HEK293 (cell line): ENCODE measurements at regions not wholly inside any gene's neighbourhood (a gene's known extent, or its start where the extent isn't known, plus 50 kb on each side); places are given as distances from the start of the nearest gene placed in this dataset.

Experiments
- CTCF ChIA-PET: fragments of 350-600 bp; formaldehyde crosslinking; extraction: SDS; loops from one replicate; lab custom pipeline; 2021; ENCODE audit warnings: antibody characterized with exemption; lab: Yijun Ruan, JAX
- POLR2A ChIA-PET: fragments of 300-600 bp; formaldehyde crosslinking; extraction: SDS; loops from one replicate; lab custom pipeline; 2020; ENCODE audit warnings: antibody characterized with exemption, inconsistent platforms; lab: Yijun Ruan, JAX
- H3K27ac ChIP-seq: fragments of 200-500 bp; sonication (Bioruptor generic); 2 replicates; pipeline ENCODE4 v1.5.1; 2014; ENCODE audit warnings: low read depth, low read length, control low read depth, inconsistent platforms; ENCODE audit errors: extremely low read depth
- H3K36me3 ChIP-seq, 2 experiments: fragments of 200-500 bp in 1 of 2; sonication (Bioruptor generic) in 1 of 2; 1 replicate in 1 of 2; 2 replicates in 1 of 2; pipeline ENCODE4 v1.5.1; 2014 to 2017; ENCODE audit warnings: inconsistent platforms in 2 of 2, low read length in 2 of 2; ENCODE audit not compliant: control insufficient read depth in 2 of 2, insufficient read depth in 1 of 2
- H3K4me1 ChIP-seq: fragments of 200-500 bp; sonication (Bioruptor generic); 2 replicates; pipeline ENCODE4 v1.5.1; 2014; ENCODE audit warnings: mild to moderate bottlenecking, low read length, inconsistent platforms; ENCODE audit not compliant: control insufficient read depth, insufficient read depth
- H3K4me3 ChIP-seq: 2 replicates; pipeline ENCODE4 v1.5.1; 2011; ENCODE audit warnings: low read depth, mild to moderate bottlenecking, control low read depth, low read length, moderate library complexity
- H3K9me3 ChIP-seq: fragments of 200-500 bp; sonication (Bioruptor generic); 2 replicates; pipeline ENCODE4 v1.5.1; 2014; ENCODE audit warnings: low read depth, low read length, inconsistent platforms; ENCODE audit not compliant: control insufficient read depth, insufficient read depth
- BCL11B ChIP-seq: fragments of 450-650 bp; formaldehyde crosslinking; IDR thresholded peaks from 2 replicates; pipeline ENCODE4 v1.5.1; 2016; ENCODE audit warnings: low read depth, missing biosample characterization, missing genetic modification characterization
- FEZF1 ChIP-seq: fragments of 450-650 bp; formaldehyde crosslinking; IDR thresholded peaks from 2 replicates; pipeline ENCODE4 v1.5.1; 2016; ENCODE audit warnings: missing biosample characterization, missing genetic modification characterization
- GLI4 ChIP-seq: fragments of 450-650 bp; formaldehyde crosslinking; IDR thresholded peaks from 2 replicates; pipeline ENCODE4 v1.5.1; 2016; ENCODE audit warnings: missing biosample characterization, missing genetic modification characterization
- HOXC10 ChIP-seq: sonication (generic); formaldehyde crosslinking; IDR thresholded peaks from 2 replicates; pipeline ENCODE4 v1.8.1; 2023; ENCODE audit warnings: mild to moderate bottlenecking, missing genetic modification reagents
- INSM2 ChIP-seq: fragments of 450-650 bp; formaldehyde crosslinking; IDR thresholded peaks from 2 replicates; pipeline ENCODE4 v1.5.1; 2016; ENCODE audit warnings: missing biosample characterization, missing genetic modification characterization
- KLF8 ChIP-seq: fragments of 450-650 bp; formaldehyde crosslinking; IDR thresholded peaks from 2 replicates; pipeline ENCODE4 v1.5.1; 2016; ENCODE audit warnings: missing biosample characterization, missing genetic modification characterization
- MEIS1 ChIP-seq: sonication (generic); formaldehyde crosslinking; IDR thresholded peaks from 2 replicates; pipeline ENCODE4 v1.8.1; 2022; ENCODE audit warnings: missing genetic modification reagents, mild to moderate bottlenecking, borderline replicate concordance
- SCRT1 ChIP-seq: fragments of 450-650 bp; formaldehyde crosslinking; IDR thresholded peaks from 2 replicates; pipeline ENCODE4 v1.5.1; 2016; ENCODE audit warnings: missing biosample characterization, missing genetic modification characterization, borderline replicate concordance
- ZBTB17 ChIP-seq: fragments of 450-650 bp; formaldehyde crosslinking; IDR thresholded peaks from 2 replicates; pipeline ENCODE4 v1.5.1; 2016; ENCODE audit warnings: missing biosample characterization, missing genetic modification characterization
- ZFHX2 ChIP-seq: fragments of 450-650 bp; formaldehyde crosslinking; conservative IDR thresholded peaks from 2 replicates; pipeline ENCODE4 v1.5.1; 2016; ENCODE audit warnings: missing biosample characterization, missing genetic modification characterization
- ZIC2 ChIP-seq: fragments of 450-650 bp; formaldehyde crosslinking; IDR thresholded peaks from 2 replicates; pipeline ENCODE4 v1.5.1; 2016; ENCODE audit warnings: missing biosample characterization, missing genetic modification characterization
- ZNF121 ChIP-seq: fragments of 450-650 bp; formaldehyde crosslinking; IDR thresholded peaks from 2 replicates; pipeline ENCODE4 v1.5.1; 2016; ENCODE audit warnings: missing biosample characterization, missing genetic modification characterization
- ZNF133 ChIP-seq: fragments of 450-650 bp; formaldehyde crosslinking; IDR thresholded peaks from 2 replicates; pipeline ENCODE4 v1.5.1; 2016; ENCODE audit warnings: missing biosample characterization, missing genetic modification characterization
- ZNF155 ChIP-seq: fragments of 450-650 bp; formaldehyde crosslinking; IDR thresholded peaks from 2 replicates; pipeline ENCODE4 v1.5.1; 2016; ENCODE audit warnings: missing biosample characterization, missing genetic modification characterization
- ZNF23 ChIP-seq: fragments of 450-650 bp; formaldehyde crosslinking; IDR thresholded peaks from 2 replicates; pipeline ENCODE4 v1.5.1; 2016; ENCODE audit warnings: missing biosample characterization, missing genetic modification characterization, borderline replicate concordance
- ZNF394 ChIP-seq: fragments of 450-650 bp; formaldehyde crosslinking; IDR thresholded peaks from 2 replicates; pipeline ENCODE4 v1.5.1; 2016; ENCODE audit warnings: missing biosample characterization, missing genetic modification characterization, mild to moderate bottlenecking, moderate library complexity, borderline replicate concordance
- ZNF426 ChIP-seq: fragments of 450-650 bp; formaldehyde crosslinking; IDR thresholded peaks from 2 replicates; pipeline ENCODE4 v1.5.1; 2017; ENCODE audit warnings: missing biosample characterization, missing genetic modification characterization, mild to moderate bottlenecking, inconsistent platforms, moderate library complexity
- ZNF48 ChIP-seq: fragments of 450-650 bp; formaldehyde crosslinking; IDR thresholded peaks from 2 replicates; pipeline ENCODE4 v1.5.1; 2016; ENCODE audit warnings: missing biosample characterization, missing genetic modification characterization
- ZNF530 ChIP-seq: fragments of 450-650 bp; formaldehyde crosslinking; IDR thresholded peaks from 2 replicates; pipeline ENCODE4 v1.5.1; 2016; ENCODE audit warnings: low read depth, missing biosample characterization, missing genetic modification characterization
- ZNF555 ChIP-seq: fragments of 450-650 bp; formaldehyde crosslinking; conservative IDR thresholded peaks from 2 replicates; pipeline ENCODE4 v1.5.1; 2017; ENCODE audit warnings: missing biosample characterization, mild to moderate bottlenecking, missing genetic modification characterization, inconsistent platforms
- ZNF629 ChIP-seq: fragments of 450-650 bp; formaldehyde crosslinking; IDR thresholded peaks from 2 replicates; pipeline ENCODE4 v1.5.1; 2017; ENCODE audit warnings: missing biosample characterization, missing genetic modification characterization
- ZNF658 ChIP-seq: fragments of 450-650 bp; formaldehyde crosslinking; IDR thresholded peaks from 2 replicates; pipeline ENCODE4; 2016; ENCODE audit warnings: missing biosample characterization, missing genetic modification characterization
- ZNF701 ChIP-seq: fragments of 450-650 bp; formaldehyde crosslinking; IDR thresholded peaks from 2 replicates; pipeline ENCODE4 v1.5.1; 2016; ENCODE audit warnings: missing biosample characterization, missing genetic modification characterization
- ZNF704 ChIP-seq: fragments of 450-650 bp; formaldehyde crosslinking; IDR thresholded peaks from 2 replicates; pipeline ENCODE4 v1.5.1; 2016; ENCODE audit warnings: missing biosample characterization, missing genetic modification characterization
- TF ChIP-seq, protein P1 (sequence below): IDR thresholded peaks from 2 replicates; pipeline ENCODE4 v1.6.1; 2011; ENCODE audit warnings: mild to moderate bottlenecking, low read depth, low read length, borderline replicate concordance
- TF ChIP-seq, protein P2 (sequence below): fragments of 450-650 bp; formaldehyde crosslinking; IDR thresholded peaks from 2 replicates; pipeline ENCODE4 v1.5.1; 2017; ENCODE audit warnings: missing biosample characterization, mild to moderate bottlenecking, missing genetic modification characterization, moderate library complexity
- TF ChIP-seq, protein P3 (sequence below): fragments of 450-650 bp; formaldehyde crosslinking; IDR thresholded peaks from 2 replicates; pipeline ENCODE4 v1.5.1; 2016; ENCODE audit warnings: missing biosample characterization, missing genetic modification characterization

DNA sequence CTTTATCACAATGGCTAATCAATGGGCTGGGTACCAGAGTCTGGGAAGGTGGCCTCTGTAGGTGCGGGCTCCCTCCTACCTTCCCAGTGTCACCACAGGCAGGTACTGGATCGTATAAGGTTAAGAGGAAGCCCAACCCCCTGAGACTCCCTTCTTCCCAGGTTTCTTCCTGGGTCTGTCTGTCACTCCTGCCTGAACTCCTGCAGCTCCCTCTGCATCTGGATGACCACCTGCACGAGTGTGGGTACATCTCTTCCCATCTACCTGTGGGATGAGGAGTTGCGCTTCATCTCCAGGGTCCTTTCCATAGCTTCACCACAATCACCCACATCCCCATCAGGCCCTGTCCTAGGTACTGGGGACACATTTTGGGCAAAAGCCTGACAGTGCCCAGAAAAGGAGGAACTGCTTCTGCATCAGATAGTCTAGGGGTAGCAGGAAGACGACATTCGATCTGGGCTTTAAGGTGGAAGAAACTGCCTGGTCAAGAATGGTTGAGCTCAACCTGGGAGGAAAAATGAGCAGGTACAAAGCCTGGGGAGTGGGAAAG, 112.2 kb upstream of the ALDH1B1 start (continued):
- TF ChIP-seq, protein P1, sequence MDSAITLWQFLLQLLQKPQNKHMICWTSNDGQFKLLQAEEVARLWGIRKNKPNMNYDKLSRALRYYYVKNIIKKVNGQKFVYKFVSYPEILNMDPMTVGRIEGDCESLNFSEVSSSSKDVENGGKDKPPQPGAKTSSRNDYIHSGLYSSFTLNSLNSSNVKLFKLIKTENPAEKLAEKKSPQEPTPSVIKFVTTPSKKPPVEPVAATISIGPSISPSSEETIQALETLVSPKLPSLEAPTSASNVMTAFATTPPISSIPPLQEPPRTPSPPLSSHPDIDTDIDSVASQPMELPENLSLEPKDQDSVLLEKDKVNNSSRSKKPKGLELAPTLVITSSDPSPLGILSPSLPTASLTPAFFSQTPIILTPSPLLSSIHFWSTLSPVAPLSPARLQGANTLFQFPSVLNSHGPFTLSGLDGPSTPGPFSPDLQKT: no peak
- no peak for TF ChIP-seq ZNF704 (tag by site-specific recombination)
- TF ChIP-seq ZNF121 (tag by site-specific recombination): no peak

DNA sequence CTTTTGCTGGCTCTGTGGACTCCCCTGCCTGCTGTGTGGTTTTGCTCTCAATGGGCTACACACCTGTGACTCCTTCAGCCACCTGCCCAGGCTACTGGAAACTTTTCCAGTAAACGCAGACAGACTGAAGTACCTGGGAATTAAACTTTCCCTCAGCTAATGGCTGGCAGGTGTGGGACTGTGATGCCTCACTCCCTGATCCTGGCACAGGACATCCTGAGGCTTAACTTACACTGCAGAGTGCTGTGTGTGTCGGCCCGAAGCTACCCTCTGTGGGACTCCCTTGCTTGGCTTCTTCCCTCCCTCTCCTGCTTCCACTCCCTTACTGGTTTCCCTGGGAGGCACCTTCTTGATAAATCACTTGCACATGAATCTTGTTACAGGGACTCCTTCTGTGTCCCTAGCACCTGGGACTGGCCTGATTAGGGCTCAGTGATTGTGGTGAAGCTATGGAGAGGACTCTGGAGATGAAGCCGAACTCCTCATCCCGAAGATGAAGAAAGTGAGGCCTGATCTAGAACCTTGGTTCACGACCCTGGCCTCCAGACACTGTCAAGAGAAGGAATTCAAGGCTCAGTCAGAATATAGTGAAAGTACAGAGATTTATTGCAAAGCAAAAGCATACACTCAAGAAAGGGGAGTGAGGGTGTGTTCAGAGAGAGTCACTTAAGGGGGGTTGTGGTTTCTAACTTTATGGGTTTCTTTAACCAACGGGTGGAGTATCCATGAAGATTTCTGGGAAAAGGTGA, 113.4 kb upstream of the ALDH1B1 start:
- H3K36me3 ChIP-seq: no peaks in the 10 kb centered on the region
- POLR2A ChIA-PET: no interaction called here
- H3K9me3 ChIP-seq: no peaks in the 10 kb centered on the region
- TF ChIP-seq, protein P2, sequence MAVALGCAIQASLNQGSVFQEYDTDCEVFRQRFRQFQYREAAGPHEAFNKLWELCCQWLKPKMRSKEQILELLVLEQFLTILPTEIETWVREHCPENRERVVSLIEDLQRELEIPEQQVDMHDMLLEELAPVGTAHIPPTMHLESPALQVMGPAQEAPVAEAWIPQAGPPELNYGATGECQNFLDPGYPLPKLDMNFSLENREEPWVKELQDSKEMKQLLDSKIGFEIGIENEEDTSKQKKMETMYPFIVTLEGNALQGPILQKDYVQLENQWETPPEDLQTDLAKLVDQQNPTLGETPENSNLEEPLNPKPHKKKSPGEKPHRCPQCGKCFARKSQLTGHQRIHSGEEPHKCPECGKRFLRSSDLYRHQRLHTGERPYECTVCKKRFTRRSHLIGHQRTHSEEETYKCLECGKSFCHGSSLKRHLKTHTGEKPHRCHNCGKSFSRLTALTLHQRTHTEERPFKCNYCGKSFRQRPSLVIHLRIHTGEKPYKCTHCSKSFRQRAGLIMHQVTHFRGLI (tag by site-specific recombination): no peak
- TF ChIP-seq ZNF394 (no peak), SCRT1 (tag by site-specific recombination) (no peak), ZNF701 (tag by site-specific recombination) (no peak), BCL11B (no peak), ZNF704 (tag by site-specific recombination) (no peak), ZFHX2 (tag by site-specific recombination) (no peak), KLF8 (tag by site-specific recombination) (no peak), ZNF629 (no peak), HOXC10 (CRISPR knock-in tag) (no peak), INSM2 (tag by site-specific recombination) (no peak), FEZF1 (tag by site-specific recombination) (no peak), ZNF48 (tag by site-specific recombination) (no peak)
- no peak overlapping the region for H3K4me3 ChIP-seq
- CTCF ChIA-PET: interaction anchor here (0.9 kb wide), 1 partner anchor 191 kb away, joined by 3 read pairs; no protein-coding TSS in a partner anchor
- no peak overlapping the region for H3K27ac ChIP-seq
- no peaks in the 10 kb centered on the region for H3K4me1 ChIP-seq

DNA sequence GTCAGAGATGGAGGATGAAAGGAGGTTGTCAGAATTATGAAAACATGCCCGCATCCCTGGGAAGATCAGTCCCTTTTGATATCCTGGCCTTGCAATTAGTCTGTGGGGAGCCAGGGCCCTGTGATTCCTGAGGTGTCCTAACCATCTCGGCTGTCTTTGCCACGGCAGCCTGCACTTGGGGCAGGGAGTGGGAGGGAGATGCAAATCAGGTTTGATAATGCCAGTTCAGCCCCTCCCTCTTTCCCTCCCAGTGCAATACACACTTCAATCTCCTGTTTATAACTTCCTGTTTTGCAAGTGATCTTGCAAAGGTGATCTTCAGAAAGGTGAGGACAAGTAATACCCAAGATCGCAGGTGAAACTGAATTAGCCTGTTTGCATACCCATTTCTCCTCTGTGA, 114.0 kb upstream of the ALDH1B1 start:
- ChIA-PET POLR2A (no interaction called here), CTCF (no interaction called here)
- no peak overlapping the region for H3K4me3 ChIP-seq
- H3K36me3 ChIP-seq: no peaks in the 10 kb centered on the region
- no peaks in the 10 kb centered on the region for H3K9me3 ChIP-seq
- no peak overlapping the region for H3K27ac ChIP-seq
- no peaks in the 10 kb centered on the region for H3K4me1 ChIP-seq
- TF ChIP-seq ZNF155 (tag by site-specific recombination) (no peak), MEIS1 (CRISPR knock-in tag) (no peak), ZNF133 (tag by site-specific recombination) (no peak), ZNF658 (no peak), ZNF426 (tag by site-specific recombination) (no peak), ZIC2 (tag by site-specific recombination) (no peak), ZNF555 (tag by site-specific recombination) (no peak), ZNF23 (no peak), GLI4 (tag by site-specific recombination) (no peak), ZBTB17 (tag by site-specific recombination) (no peak), ZNF530 (no peak)
- TF ChIP-seq, protein P3, sequence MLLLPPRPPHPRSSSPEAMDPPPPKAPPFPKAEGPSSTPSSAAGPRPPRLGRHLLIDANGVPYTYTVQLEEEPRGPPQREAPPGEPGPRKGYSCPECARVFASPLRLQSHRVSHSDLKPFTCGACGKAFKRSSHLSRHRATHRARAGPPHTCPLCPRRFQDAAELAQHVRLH (tag by site-specific recombination): no peak
